ENCODE measurements at regions not wholly inside any gene's neighbourhood (a gene's known extent, or its start where the extent isn't known, plus 50 kb on each side); places are given as distances from the start of the nearest gene placed in this dataset.

- TF ChIP-seq CTCF (IDR thresholded peaks at IDR 0.05; ENCODE audit: insufficient read depth, low read depth, low read length, missing control alignments), result no peak
- no peak for DNase-seq (ENCODE audit: low read depth)
- no peak overlapping the region for H3K4me3 ChIP-seq (ENCODE audit: low read depth, low read length)
These were observed 66.8 kb upstream of the SMAD1 start for GRCh38 chr4:145414841-145415240.

GRCh38 chr4:145414226-145414625 lies 67.4 kb upstream of the SMAD1 start:
- H3K4me3 ChIP-seq (ENCODE audit: low read depth, low read length), result no peak overlapping the region
- no peak for DNase-seq (ENCODE audit: low read depth)
- no peak for TF ChIP-seq CTCF (IDR thresholded peaks at IDR 0.05; ENCODE audit: insufficient read depth, low read depth, low read length, missing control alignments)

GRCh38 chr4:145406970-145407369 lies 74.7 kb upstream of the SMAD1 start:
- TF ChIP-seq CTCF (IDR thresholded peaks at IDR 0.05; ENCODE audit: insufficient read depth, low read depth, low read length, missing control alignments), result no peak
- no peak overlapping the region for H3K4me3 ChIP-seq (ENCODE audit: low read depth, low read length)
- DNase-seq (ENCODE audit: low read depth), result no peak

- no peak for TF ChIP-seq CTCF (IDR thresholded peaks at IDR 0.05; ENCODE audit: insufficient read depth, low read depth, low read length, missing control alignments)
- DNase-seq (ENCODE audit: low read depth), result no peak
- H3K4me3 ChIP-seq (ENCODE audit: low read depth, low read length), result no peak overlapping the region
These were observed 76.9 kb upstream of the SMAD1 start for GRCh38 chr4:145404761-145405160.

GRCh38 chr4:145396581-145396980 lies 85.1 kb upstream of the SMAD1 start:
- no peak for DNase-seq (ENCODE audit: low read depth)
- TF ChIP-seq CTCF (IDR thresholded peaks at IDR 0.05; ENCODE audit: insufficient read depth, low read depth, low read length, missing control alignments), result no peak
- H3K4me3 ChIP-seq (ENCODE audit: low read depth, low read length), result no peak overlapping the region

- H3K4me3 ChIP-seq (ENCODE audit: low read depth, low read length), result no peak overlapping the region
- TF ChIP-seq CTCF (IDR thresholded peaks at IDR 0.05; ENCODE audit: insufficient read depth, low read depth, low read length, missing control alignments), result no peak
- no peak for DNase-seq (ENCODE audit: low read depth)
These were observed 91.1 kb upstream of the SMAD1 start for GRCh38 chr4:145390571-145390970.

GRCh38 chr4:145389550-145389949 lies 92.1 kb upstream of the SMAD1 start:
- no peak overlapping the region for H3K4me3 ChIP-seq (ENCODE audit: low read depth, low read length)
- DNase-seq (ENCODE audit: low read depth), result no peak
- TF ChIP-seq CTCF (IDR thresholded peaks at IDR 0.05; ENCODE audit: insufficient read depth, low read depth, low read length, missing control alignments), result no peak

Data from GM12865 (cell line).